8988T (cell line): ENCODE measurements at regions not wholly inside any gene's neighbourhood (a gene's known extent, or its start where the extent isn't known, plus 50 kb on each side); places are given as distances from the start of the nearest gene placed in this dataset.

Experiments used
- DNase-seq: peaks from one replicate; pipeline ENCODE4 v3.0.0; 2011

DNA sequence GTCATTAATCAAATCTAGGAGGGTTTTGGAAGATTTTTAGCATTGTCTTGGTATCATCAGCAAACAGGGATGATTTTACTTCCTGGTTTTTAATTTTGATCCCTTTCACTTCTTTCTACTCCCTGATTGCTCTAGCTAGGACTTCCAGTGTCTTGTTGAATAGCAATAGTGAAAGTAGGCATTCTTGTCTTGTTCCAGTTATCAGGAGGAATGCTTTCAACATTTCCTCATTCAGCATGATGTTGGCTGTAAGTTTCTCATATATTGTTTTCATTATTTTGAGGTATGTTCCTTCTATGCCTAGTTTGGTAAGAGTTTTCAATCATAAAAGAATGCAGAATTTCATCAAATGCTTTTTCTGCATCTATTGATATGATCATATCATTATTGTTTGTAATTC is 244.2 kb upstream of the CLEC14A start:
- DNase-seq, result no peak

DNA sequence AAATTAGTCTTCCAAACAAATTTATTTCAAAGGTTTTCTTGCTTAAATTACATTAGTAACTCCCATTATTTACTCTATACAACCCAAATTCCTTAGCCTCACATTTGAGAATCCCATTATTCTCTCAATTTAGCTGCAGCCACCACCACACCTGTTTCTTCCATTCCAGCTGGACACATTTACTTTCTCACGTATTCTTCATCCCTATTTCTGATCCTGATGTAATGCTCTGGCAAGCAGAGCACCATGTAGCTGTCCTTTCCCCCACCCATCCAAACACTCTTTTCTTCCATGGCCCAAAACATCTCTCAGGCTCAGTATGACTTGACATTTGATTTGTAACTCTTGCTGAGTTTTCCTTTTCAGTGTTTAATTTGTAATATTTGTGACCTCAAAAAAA is 240.2 kb upstream of the CLEC14A start:
- no peak for DNase-seq

DNA sequence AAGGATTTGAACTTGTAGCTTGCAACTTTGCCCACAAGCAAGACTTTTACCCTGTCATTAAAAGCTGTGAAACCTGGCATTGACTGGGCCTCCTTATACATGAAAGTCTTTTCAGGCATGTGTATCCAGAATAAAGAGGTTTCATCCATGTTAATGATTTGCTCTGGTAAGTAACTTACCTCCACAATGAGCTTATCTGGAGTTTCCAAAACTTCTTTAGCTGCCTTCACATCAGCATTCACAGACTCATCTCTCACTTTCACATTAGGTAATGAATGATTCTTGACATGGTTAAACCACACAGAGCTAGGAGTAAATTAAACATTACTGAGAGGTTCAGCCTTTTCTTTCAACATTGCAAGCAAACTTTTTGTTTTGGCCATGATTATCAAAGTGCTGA is 234.4 kb upstream of the CLEC14A start:
- no peak for DNase-seq

- DNase-seq, result no peak
These were observed 229.1 kb upstream of the CLEC14A start for GRCh38 chr14:38485026-38485425.

GRCh38 chr14:38481952-38482678 is 226.2 kb upstream of the CLEC14A start:
- DNase-seq, result no peak

DNA sequence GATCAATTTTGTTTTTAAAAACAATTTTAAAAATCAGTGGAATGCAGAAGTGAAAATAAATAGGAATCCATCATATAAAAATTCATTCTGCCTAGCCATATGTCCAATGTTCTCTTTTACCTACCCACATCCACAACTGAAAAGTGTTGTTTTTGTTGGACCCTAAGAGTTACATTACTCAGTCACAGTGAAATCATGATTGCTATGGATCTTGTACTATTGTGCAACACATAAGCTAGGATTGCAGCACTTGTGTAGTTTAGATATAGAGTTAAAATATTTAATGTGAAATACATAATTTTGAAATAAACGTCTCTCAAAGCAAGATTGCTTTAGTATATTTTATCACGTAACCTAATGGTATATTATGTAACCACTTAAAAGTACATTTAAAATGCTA is 213.3 kb upstream of the CLEC14A start:
- no peak for DNase-seq

- no peak for DNase-seq
These were observed 186.3 kb upstream of the CLEC14A start for GRCh38 chr14:38442208-38442607.

DNA sequence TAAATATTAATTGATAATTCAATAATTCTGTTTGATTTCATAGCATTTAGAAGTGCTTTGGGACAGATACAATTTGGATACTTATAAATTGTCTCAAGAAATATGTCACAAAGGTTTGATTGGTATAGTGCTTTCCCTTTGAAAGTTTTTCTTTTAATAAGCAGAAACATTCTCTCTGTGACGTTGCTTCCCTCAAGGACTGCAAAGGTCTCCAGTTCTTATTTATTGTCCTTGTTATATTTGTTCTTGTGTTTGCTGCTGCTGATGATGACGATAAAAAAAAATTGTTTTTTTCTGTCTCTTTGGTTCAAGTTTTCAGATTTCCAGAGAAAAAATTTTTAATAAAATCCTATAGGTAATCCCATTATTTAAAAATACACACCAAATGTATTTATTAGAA is 176.3 kb upstream of the CLEC14A start:
- DNase-seq, result no peak

GRCh38 chr14:38431156-38431555 is 175.3 kb upstream of the CLEC14A start:
- no peak for DNase-seq

- DNase-seq, result no peak
These were observed 174.6 kb upstream of the CLEC14A start for GRCh38 chr14:38430522-38430921.

DNA sequence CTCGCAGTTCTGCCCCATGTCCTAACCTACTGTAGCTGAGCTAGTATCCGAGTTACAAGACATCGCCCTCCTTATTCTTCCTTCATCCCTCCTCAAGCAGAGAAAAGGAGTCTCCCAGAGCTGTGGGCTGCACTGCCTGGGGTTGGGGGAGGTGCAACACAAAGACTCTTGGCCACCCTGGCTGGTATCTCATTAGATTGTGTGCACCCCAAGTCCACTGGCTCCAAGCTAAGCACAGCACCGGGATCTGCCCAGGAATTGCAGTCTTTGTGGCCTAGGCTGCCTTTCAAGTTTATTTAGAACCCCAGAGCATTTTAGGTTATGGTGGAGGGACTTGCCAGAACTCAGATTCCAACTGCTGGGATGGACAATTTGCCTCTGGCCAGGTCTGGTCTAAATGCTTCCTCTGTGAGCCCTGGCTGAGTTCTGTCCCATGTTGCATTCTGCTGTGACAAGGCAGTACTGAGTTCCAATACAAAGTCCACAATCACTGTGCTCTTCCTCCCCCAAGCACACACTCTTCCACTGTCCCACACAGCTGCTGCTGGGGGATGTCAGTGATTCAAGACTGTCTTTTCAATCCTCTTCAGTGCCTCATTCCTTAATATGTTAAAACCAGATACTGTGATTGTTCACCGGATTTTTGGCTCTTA is 169.6 kb upstream of the CLEC14A start:
- DNase-seq, result no peak

DNA sequence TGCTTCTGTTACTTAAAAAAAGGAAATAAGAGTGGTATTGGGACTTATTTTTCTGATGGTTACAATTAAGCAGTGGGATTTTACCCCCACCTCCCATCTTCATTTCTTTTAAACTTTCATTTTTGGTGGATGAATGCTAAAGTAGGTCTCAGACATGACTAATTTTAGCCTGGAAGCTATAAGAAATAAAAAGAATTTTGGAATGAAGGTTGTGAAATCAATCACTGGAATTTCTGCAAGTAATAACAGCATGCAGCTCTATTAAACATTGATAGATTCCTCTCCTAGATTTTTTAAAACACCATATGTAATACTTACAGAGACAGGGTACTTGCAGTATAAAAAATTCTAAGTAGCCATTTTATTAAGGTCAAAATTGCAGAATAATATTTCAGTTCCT is 164.2 kb upstream of the CLEC14A start:
- DNase-seq, result no peak

DNA sequence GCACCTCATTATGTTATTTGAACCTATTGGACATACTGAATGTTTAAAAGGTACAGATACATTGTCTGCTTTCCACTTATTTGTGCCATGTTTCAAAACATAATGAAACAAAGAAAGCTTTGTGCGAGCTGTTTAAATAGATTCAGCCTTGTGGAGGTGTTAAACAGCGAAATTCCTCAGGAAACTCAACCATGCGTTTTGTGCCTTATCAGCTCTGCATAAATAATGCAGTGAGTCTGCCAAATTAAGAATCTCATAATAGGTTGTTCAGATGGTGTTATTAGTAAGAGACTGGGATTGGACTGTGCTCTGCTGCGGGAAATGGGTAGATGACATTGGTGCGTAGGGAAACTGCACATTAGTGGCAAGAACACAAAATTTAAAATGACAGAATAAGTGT is 163.7 kb upstream of the CLEC14A start:
- DNase-seq, result no peak

- DNase-seq, result no peak
These were observed 156.8 kb upstream of the CLEC14A start for GRCh38 chr14:38412654-38413053.

DNA sequence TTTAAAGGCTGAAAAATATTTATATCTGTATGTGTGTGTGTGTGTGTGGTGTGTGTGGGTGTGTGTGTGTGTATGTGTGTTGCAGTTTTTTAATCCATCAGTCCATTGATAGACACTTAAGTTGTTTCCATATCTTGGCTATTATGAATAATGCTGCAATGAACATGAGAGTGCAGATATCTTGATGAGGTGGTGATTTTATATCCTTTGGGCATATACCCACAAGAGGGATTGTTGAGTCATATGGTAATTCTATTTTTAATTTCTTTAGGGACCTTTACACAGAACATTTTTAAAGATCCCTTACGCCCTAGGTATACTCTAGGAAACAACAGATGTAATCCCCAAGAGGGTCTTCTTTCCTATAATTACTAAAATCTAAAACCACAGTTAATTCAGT is 154.5 kb upstream of the CLEC14A start:
- DNase-seq, result no peak

GRCh38 chr14:38409071-38409705 is 153.3 kb upstream of the CLEC14A start:
- no peak for DNase-seq

- no peak for DNase-seq
These were observed 150.2 kb upstream of the CLEC14A start for GRCh38 chr14:38405851-38406635.

DNA sequence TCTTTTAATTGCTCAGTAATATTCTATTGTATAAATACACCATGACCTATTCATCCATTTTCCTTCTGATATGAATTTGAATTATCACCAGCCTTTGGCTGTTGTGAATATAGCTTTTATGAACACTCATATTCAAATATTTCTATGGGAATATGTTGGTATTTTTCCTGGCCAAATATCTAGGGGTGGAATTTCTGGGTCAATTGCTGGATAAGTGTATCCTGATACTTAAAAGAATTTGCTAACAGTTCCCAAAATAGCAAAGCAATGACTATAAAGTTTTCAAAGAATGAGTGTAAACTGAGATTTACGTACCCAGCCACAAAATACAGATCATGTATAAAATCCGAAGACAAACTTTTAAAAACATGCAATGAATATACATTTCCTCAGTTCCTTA is 148.7 kb upstream of the CLEC14A start:
- no peak for DNase-seq

DNA sequence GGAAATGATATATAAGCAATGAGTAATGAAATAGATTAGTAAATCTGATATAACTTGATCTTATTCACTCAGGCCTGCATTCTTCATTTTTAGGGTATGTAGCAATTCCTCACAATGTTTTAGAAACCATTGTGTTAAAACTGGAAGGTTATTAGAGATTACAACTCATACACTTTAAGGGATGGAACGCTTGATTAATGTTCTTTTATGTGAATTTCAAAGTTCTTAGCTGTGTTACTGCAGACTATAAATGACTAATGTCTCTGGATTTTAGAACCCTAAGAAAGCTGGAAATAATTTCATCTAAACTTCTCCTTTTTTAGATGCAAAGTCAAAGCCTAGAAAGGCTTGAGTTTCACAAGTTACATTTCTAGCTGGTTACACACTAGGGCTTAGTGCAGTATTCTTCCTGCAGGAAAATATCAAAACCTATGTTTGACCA is 148.2 kb upstream of the CLEC14A start:
- no peak for DNase-seq

GRCh38 chr14:38400751-38401150 is 144.9 kb upstream of the CLEC14A start:
- DNase-seq, result no peak

DNA sequence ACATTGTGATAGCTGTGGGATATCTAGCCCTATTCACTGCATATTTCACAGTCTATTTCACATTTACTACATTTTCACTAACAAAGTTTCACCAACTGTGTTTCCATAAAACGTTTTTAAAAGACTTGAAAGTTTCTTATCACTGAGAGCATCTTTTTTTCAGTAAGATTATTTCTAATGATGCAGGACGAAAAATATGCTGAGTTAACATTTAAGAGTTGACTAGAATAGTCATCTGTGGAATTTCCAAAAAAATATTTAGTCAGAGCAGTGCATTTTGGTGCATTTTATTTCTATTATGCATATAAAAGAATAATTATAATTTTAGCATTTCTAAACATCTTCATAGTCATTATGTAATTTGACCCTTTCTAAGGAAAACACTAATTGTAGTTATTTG is 143.8 kb upstream of the CLEC14A start:
- DNase-seq, result no peak

- no peak for DNase-seq
These were observed 138.9 kb upstream of the CLEC14A start for GRCh38 chr14:38394767-38395166.

- no peak for DNase-seq
These were observed 138.2 kb upstream of the CLEC14A start for GRCh38 chr14:38394064-38394463.

DNA sequence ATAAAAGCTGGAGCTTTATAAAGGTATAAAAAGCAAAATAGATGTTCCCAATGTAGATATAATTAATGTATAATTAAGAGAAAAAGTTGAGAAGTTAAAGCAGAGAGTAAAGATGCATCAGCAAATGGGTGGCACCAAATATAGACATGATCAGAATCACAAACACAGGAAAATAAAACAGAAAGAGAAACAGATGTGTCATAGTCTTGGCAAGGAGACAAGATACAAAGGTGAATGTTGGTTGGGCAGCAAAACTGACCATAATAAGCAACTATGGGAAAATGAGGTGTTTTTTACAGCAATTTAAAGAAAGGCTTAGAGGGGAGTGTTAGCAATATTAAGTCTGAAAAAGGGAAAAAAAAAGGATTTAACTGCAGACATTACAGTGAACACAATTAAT is 135.4 kb upstream of the CLEC14A start:
- no peak for DNase-seq
